ENCODE measurements at regions not wholly inside any gene's neighbourhood (a gene's known extent, or its start where the extent isn't known, plus 50 kb on each side); places are given as distances from the start of the nearest gene placed in this dataset.

DNA sequence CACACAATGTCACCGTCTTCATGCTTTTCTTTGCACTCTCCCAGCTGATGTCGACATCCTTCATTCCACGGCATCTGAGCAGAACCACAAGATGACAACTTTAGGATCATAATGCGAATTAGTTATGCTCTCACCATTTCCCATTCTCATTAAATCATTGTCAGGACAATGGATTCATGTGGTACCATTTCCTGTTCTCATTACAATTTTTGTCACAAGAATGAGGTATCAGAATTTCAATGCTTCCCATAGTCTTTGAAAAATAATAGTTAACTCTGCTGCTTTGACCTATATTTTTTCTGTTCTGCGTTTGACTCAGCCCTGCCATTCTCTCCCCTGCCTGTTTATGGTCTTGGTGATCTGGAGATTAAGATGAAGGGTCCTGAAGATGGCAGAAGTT lies 175.7 kb upstream of the MDFIC2 start:
- Histone ChIP-seq H3K4me3 (ENCODE audit: low read depth, low read length) (no peak overlapping the region), H3K9me3 (no peaks in the 10 kb centered on the region), H3K36me3 (ENCODE audit: control insufficient read depth, insufficient read depth, low read length) (no peaks in the 10 kb centered on the region), H3K27me3 (replicated peaks; ENCODE audit: control insufficient read depth, insufficient read depth, low read length) (no peaks in the 10 kb centered on the region), H3K4me1 (no peaks in the 10 kb centered on the region)
- intact Hi-C loops (cut with micrococcal nuclease; ENCODE audit: unreplicated experiment) = loop anchor here (5.0 kb wide), 1 partner anchor 246 kb away; no protein-coding TSS in a partner anchor
- H3K27me3 Mint-ChIP-seq (ENCODE audit: insufficient read depth, unreplicated experiment) = peaks cover 24% of the 10 kb centered on the region
- CTCF ChIA-PET = no interaction called here
- H3K4me3 Mint-ChIP-seq (ENCODE audit: unreplicated experiment) = no peak overlapping the region
- POLR2A ChIA-PET = no interaction called here
- H3K9me3 Mint-ChIP-seq (ENCODE audit: unreplicated experiment) = no peaks in the 10 kb centered on the region
- H3K4me1 Mint-ChIP-seq (ENCODE audit: low read depth, unreplicated experiment) = no peaks in the 10 kb centered on the region
- no peak overlapping the region for H3K27ac Mint-ChIP-seq (ENCODE audit: unreplicated experiment)
- DNase-seq = no peak
- H3K36me3 Mint-ChIP-seq (ENCODE audit: insufficient read depth, unreplicated experiment) = no peaks in the 10 kb centered on the region
- TF ChIP-seq, protein P1, sequence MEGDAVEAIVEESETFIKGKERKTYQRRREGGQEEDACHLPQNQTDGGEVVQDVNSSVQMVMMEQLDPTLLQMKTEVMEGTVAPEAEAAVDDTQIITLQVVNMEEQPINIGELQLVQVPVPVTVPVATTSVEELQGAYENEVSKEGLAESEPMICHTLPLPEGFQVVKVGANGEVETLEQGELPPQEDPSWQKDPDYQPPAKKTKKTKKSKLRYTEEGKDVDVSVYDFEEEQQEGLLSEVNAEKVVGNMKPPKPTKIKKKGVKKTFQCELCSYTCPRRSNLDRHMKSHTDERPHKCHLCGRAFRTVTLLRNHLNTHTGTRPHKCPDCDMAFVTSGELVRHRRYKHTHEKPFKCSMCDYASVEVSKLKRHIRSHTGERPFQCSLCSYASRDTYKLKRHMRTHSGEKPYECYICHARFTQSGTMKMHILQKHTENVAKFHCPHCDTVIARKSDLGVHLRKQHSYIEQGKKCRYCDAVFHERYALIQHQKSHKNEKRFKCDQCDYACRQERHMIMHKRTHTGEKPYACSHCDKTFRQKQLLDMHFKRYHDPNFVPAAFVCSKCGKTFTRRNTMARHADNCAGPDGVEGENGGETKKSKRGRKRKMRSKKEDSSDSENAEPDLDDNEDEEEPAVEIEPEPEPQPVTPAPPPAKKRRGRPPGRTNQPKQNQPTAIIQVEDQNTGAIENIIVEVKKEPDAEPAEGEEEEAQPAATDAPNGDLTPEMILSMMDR (IDR thresholded peaks at IDR 0.05; ENCODE audit: insufficient read depth in 1 of 2, low read depth in 1 of 2, low read length in 1 of 2, severe bottlenecking in 1 of 2, unreplicated experiment in 1 of 2) = no peak
- BruUV-seq (replicated peaks) = no TSS peak

DNA sequence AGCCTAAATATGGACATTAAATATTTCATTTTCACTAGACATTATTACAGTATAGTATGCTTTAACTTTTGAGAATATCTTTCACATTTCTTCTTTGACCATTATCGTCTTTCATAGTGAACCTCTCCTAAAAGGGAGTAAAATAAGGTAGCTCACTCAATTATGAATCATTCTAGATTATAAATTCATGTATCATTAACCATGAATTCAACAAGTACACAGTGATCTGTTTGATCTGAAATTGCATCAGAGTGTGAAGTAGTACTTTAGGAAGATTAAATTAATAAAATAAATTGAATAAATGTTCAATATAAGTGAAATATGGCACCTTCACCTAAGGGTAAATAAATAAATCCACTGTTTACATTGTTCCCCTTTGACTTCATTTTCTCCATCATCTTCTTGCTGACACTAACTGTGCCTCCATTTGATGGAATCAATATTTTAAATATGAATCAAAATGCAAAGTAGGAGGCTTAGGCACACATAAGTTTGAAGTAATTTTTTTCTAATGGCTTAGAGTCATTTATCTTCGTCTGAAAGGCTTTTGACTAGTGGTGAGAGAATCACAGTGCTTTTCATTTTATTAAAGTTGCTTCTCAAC lies 174.1 kb upstream of the MDFIC2 start:
- ChIA-PET POLR2A (no interaction called here), CTCF (no interaction called here)
- Mint-ChIP-seq H3K27ac (ENCODE audit: unreplicated experiment) (no peak overlapping the region), H3K4me1 (ENCODE audit: low read depth, unreplicated experiment) (no peaks in the 10 kb centered on the region), H3K27me3 (ENCODE audit: insufficient read depth, unreplicated experiment) (peaks cover 25% of the 10 kb centered on the region), H3K4me3 (ENCODE audit: unreplicated experiment) (no peak overlapping the region), H3K9me3 (ENCODE audit: unreplicated experiment) (no peaks in the 10 kb centered on the region), H3K36me3 (ENCODE audit: insufficient read depth, unreplicated experiment) (no peaks in the 10 kb centered on the region)
- Histone ChIP-seq H3K4me3 (ENCODE audit: low read depth, low read length) (no peak overlapping the region), H3K27me3 (replicated peaks; ENCODE audit: control insufficient read depth, insufficient read depth, low read length) (no peaks in the 10 kb centered on the region), H3K4me1 (no peaks in the 10 kb centered on the region), H3K36me3 (ENCODE audit: control insufficient read depth, insufficient read depth, low read length) (no peaks in the 10 kb centered on the region), H3K9me3 (no peaks in the 10 kb centered on the region)
- DNase-seq = no peak
- intact Hi-C loops (cut with micrococcal nuclease; ENCODE audit: unreplicated experiment) = loop anchor here (5.0 kb wide), 1 partner anchor 244 kb away; no protein-coding TSS in a partner anchor
- BruUV-seq (replicated peaks) = no TSS peak
- TF ChIP-seq, protein P1 (IDR thresholded peaks at IDR 0.05; ENCODE audit: insufficient read depth in 1 of 2, low read depth in 1 of 2, low read length in 1 of 2, severe bottlenecking in 1 of 2, unreplicated experiment in 1 of 2) = no peak

DNA sequence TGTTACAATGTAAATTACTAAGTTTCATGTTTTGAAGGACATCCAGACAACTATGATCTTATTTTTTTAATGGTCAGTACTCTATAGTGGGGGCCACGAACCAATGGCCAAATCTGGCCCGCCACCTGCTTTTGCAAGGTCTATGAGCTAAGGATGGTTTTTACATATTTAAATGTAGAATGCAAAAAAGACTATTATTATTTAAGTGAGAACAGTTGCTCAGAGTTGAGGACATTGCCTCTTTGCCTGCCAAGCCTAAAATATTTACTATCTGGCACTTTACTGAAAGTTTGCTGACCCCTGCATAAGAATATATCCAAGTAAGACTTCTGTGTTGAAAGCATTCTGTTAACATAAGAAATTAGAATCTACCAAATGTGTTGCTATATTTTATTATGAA lies 163.7 kb upstream of the MDFIC2 start:
- intact Hi-C loops (cut with micrococcal nuclease; ENCODE audit: unreplicated experiment) = no loop called here
- TF ChIP-seq, protein P1 (IDR thresholded peaks at IDR 0.05; ENCODE audit: insufficient read depth in 1 of 2, low read depth in 1 of 2, low read length in 1 of 2, severe bottlenecking in 1 of 2, unreplicated experiment in 1 of 2) = no peak
- ChIA-PET POLR2A (no interaction called here), CTCF (no interaction called here)
- Mint-ChIP-seq H3K36me3 (ENCODE audit: insufficient read depth, unreplicated experiment) (no peaks in the 10 kb centered on the region), H3K27ac (ENCODE audit: unreplicated experiment) (no peak overlapping the region), H3K4me3 (ENCODE audit: unreplicated experiment) (no peak overlapping the region), H3K4me1 (ENCODE audit: low read depth, unreplicated experiment) (no peaks in the 10 kb centered on the region), H3K27me3 (ENCODE audit: insufficient read depth, unreplicated experiment) (no peaks in the 10 kb centered on the region), H3K9me3 (ENCODE audit: unreplicated experiment) (no peaks in the 10 kb centered on the region)
- no TSS peak for BruUV-seq (replicated peaks)
- Histone ChIP-seq H3K36me3 (ENCODE audit: control insufficient read depth, insufficient read depth, low read length) (no peaks in the 10 kb centered on the region), H3K4me3 (ENCODE audit: low read depth, low read length) (no peak overlapping the region), H3K4me1 (no peaks in the 10 kb centered on the region), H3K27me3 (replicated peaks; ENCODE audit: control insufficient read depth, insufficient read depth, low read length) (no peaks in the 10 kb centered on the region), H3K9me3 (0 out of 2 replicates have a peak, but pooled peaks cover 3% of the 10 kb centered on the region)
- no peak for DNase-seq

Measured in Caco-2 (cell line).